ENCODE measurements at regions not wholly inside any gene's neighbourhood (a gene's known extent, or its start where the extent isn't known, plus 50 kb on each side); places are given as distances from the start of the nearest gene placed in this dataset.

DNA sequence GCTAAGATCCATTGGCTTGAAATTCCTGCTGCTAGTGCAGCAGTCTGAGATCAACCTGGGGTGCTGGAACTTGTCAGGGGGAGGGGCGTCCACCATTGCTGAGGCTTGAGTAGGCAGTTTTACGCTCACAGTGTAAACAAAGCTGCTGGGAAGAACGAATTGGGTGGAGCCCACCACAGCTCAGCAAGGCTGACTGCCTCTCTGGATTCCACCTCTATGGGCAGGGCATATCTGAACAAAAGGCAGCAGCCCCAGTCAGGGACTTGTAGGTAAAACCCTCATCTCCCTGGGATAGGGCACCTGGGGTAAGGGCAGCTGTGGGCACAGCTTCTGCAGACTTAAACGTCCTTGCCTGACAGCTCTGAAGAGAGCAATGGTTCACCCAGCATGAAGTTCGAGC, 191.7 kb downstream of the ALG10B start:
- TF ChIP-seq, protein P1, sequence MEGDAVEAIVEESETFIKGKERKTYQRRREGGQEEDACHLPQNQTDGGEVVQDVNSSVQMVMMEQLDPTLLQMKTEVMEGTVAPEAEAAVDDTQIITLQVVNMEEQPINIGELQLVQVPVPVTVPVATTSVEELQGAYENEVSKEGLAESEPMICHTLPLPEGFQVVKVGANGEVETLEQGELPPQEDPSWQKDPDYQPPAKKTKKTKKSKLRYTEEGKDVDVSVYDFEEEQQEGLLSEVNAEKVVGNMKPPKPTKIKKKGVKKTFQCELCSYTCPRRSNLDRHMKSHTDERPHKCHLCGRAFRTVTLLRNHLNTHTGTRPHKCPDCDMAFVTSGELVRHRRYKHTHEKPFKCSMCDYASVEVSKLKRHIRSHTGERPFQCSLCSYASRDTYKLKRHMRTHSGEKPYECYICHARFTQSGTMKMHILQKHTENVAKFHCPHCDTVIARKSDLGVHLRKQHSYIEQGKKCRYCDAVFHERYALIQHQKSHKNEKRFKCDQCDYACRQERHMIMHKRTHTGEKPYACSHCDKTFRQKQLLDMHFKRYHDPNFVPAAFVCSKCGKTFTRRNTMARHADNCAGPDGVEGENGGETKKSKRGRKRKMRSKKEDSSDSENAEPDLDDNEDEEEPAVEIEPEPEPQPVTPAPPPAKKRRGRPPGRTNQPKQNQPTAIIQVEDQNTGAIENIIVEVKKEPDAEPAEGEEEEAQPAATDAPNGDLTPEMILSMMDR (IDR thresholded peaks at IDR 0.05), result no peak

DNA sequence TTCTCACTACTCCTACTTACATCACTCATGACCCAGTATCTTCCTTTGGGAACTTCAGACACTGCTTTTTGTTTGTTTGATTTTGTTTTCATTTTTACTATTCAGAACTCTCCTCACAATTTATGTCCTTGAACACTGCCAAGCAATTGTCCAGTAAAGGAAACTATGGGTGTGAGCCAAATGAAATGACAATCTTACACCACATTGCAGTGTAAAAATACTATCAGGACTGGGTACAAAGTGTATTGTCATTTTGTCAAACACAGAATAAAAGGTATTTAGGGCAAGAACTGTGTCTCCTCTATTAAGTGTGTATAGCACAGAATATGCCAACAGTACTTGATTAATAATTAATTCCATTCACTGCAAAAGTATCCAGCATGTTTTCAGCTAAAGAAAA, 199.3 kb downstream of the ALG10B start:
- TF ChIP-seq, protein P1 (IDR thresholded peaks at IDR 0.05), result no peak

DNA sequence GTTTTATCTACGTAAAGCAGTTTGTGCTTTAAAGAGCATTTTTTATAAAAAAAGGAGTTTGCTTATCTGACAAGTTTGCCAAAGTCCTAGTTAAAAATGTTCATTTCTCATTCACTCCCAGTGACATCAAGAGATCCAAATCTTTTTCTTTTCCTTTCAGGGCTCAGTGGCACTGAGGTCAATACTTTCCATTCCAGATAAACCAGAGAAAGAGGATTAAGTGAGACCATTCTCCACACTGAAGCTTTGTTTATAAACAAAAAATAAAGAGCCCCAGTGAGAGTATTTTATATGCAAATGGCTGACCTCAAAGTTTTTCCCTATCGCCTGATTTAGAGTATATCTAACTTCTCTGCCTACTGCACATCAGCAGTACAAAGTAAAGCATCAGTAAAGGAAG, 199.8 kb downstream of the ALG10B start:
- TF ChIP-seq, protein P1 (IDR thresholded peaks at IDR 0.05), result no peak

DNA sequence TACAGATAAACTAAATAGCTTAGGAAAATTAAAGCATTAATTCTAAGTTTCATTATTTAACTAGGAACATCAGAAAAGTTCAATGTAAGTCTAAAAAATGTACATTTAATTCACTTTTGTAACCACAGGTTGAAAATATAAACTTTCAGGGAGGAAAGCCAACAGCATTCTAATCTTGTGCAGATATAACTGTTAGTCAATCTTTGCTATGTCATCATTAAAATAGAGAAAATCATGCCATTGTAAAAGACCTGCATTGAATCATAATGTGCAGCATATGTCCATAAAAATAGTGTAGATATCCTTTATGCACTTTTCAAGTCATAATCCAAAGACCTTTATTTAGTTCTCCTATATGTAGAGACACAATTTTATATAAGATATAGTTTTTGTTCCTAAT, 207.3 kb downstream of the ALG10B start:
- TF ChIP-seq, protein P1 (IDR thresholded peaks at IDR 0.05), result no peak

DNA sequence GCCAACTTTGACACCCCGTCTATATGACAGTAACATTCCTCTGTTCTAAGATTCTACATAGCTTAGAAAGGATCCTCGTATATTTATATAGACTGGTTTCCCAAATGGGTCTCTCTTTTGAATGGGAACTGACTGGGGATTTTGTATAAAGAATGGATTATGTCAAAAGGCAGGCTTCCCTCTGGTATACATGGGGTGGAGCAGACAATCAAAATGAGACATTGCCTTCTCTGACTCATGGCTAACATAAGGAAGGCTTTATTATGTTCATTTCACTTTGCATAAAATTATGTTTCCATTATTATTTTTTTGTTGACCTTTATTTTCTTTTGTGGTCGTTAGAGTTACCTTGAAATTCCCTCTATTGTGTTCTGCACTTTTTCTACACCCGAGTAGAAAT, 211.1 kb downstream of the ALG10B start:
- TF ChIP-seq, protein P1 (IDR thresholded peaks at IDR 0.05), result no peak

DNA sequence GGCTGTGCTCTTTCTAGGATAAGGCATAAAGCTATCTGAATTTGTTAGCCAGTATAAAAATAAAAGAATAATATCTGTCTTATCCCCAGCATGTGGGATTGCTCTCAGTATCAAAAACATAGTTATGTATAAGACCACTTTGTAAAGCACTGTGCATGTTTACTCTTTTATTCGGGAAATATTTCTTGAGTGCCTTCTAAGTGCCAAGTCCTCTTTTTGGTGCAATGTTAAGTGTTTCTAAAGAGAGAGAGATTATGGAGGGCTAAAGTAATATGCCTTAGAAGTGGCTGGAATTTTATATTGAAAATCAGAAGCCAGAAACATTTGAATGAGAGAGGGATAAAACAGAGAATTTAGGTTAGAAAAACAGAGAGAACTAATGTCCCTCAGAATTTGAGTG, 212.0 kb downstream of the ALG10B start:
- TF ChIP-seq, protein P1 (IDR thresholded peaks at IDR 0.05), result no peak

DNA sequence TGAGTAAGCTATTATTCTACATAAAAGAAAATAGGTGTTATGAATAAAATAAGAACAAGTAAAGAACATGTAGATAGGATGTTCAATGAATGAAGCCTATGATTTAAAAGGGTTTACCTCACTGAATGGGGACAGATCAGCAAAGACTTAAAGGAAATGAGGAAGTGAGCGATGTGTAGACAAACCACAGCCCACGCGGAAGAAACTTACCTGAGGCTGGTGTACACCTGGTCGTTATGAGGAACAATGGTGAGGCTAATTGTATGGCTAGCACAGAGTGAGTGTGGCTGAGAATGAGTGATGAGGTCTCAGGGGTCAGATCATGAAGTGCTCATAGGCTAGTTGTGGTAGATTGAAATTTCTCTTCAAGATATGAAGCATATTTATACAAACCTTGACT, 221.7 kb downstream of the ALG10B start:
- TF ChIP-seq, protein P1 (IDR thresholded peaks at IDR 0.05), result no peak

DNA sequence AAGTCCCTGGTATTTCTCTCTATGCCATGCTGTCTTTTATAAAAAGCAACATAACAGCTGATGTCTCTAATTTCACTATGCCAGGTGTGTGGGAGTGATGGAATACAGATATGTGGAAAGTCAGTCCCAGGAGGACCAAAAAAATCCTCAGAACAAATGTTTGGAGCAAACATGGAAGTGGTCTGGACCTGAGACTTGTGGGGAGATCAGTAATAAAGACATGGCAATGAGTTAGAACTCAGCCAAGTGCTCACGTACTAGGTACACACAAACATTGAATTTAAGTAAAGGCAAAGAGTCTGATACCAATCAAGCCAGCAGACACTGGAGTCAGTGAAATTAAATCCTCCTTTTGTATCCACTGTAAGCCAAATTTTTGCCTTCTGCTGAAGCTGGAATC, 223.6 kb downstream of the ALG10B start:
- TF ChIP-seq, protein P1 (IDR thresholded peaks at IDR 0.05), result no peak

Data from LNCAP (cell line).